Adrenal gland (tissue), 5 donors: ENCODE measurements at regions not wholly inside any gene's neighbourhood (a gene's known extent, or its start where the extent isn't known, plus 50 kb on each side); places are given as distances from the start of the nearest gene placed in this dataset.

ENCODE experiments used
- POLR2A ChIP-seq, 2 donors: fragments of 450-650 bp; IDR thresholded peaks; one replicate each; pipeline ENCODE4 v1.6.1; 2017; ENCODE audit warnings: antibody characterized with exemption in 2 of 2, mild to moderate bottlenecking in 2 of 2, moderate library complexity in 1 of 2
- TF ChIP-seq, protein P1 (sequence below), 6 experiments: fragments of 450-650 bp in 4 of 6; fragments of 200-600 bp in 2 of 6; sonication (generic) in 1 of 6; IDR thresholded peaks; 1 replicate in 5 of 6; 2 replicates in 1 of 6; pipeline versions ENCODE4 v1.5.1 to v1.8.0; 2016 to 2021; ENCODE audit warnings: antibody characterized with exemption in 6 of 6, mild to moderate bottlenecking in 2 of 6, moderate library complexity in 1 of 6
- donor health status: DM: no; HTN: no; CAD: no.

DNA sequence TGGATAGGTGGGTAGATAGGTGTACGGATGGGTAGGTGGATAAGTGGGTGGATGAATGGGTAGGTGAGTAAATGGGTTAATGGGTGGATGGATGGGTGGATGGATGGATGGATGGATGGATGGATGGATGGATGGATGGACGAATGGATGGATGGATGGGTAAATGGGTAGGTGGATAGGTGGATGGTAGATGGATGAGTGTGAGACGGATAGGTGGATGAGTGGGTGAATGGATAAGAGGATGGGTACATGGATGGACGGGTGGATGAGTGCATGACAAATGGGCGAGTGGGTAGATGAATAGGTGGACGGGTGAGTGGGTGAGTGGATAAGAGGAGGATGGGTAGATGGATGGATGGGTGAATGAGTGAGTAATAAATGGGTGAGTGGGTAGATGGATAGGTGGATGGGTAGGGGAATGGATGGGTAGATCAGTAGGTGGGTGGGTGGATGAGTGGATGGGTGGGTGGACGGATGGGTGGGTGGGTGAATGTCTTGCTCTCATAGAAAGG, 179.2 kb downstream of the FGF18 start:
- TF ChIP-seq, protein P1, sequence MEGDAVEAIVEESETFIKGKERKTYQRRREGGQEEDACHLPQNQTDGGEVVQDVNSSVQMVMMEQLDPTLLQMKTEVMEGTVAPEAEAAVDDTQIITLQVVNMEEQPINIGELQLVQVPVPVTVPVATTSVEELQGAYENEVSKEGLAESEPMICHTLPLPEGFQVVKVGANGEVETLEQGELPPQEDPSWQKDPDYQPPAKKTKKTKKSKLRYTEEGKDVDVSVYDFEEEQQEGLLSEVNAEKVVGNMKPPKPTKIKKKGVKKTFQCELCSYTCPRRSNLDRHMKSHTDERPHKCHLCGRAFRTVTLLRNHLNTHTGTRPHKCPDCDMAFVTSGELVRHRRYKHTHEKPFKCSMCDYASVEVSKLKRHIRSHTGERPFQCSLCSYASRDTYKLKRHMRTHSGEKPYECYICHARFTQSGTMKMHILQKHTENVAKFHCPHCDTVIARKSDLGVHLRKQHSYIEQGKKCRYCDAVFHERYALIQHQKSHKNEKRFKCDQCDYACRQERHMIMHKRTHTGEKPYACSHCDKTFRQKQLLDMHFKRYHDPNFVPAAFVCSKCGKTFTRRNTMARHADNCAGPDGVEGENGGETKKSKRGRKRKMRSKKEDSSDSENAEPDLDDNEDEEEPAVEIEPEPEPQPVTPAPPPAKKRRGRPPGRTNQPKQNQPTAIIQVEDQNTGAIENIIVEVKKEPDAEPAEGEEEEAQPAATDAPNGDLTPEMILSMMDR (IDR thresholded peaks at IDR 0.05), result no peak
- no peak for TF ChIP-seq POLR2A (IDR thresholded peaks at IDR 0.05)
